Transverse colon (tissue), 3 donors: ENCODE measurements at regions not wholly inside any gene's neighbourhood (a gene's known extent, or its start where the extent isn't known, plus 50 kb on each side); places are given as distances from the start of the nearest gene placed in this dataset.

Experiments used
- CTCF ChIP-seq, 5 experiments: fragments of 200-600 bp in 3 of 5; fragments of 450-650 bp in 2 of 5; sonication (generic) in 3 of 5; IDR thresholded peaks; 1 replicate in 2 of 5; 2 replicates in 3 of 5; pipeline ENCODE4 v1.5.1; 2016 to 2017; ENCODE audit warnings: antibody characterized with exemption in 5 of 5, inconsistent platforms in 3 of 5, mild to moderate bottlenecking in 2 of 5, moderate library complexity in 1 of 5
- POLR2A ChIP-seq: fragments of 450-650 bp; IDR thresholded peaks from one replicate; pipeline ENCODE4 v1.6.1; 2016; ENCODE audit warnings: antibody characterized with exemption, mild to moderate bottlenecking, moderate library complexity

- TF ChIP-seq CTCF (IDR thresholded peaks at IDR 0.05) = no peak
- TF ChIP-seq POLR2A = no peak
Measured at GRCh38 chr20:57870597-57871236, 160.9 kb upstream of the PMEPA1 start.
